HepG2 (cell line): ENCODE measurements at regions not wholly inside any gene's neighbourhood (a gene's known extent, or its start where the extent isn't known, plus 50 kb on each side); places are given as distances from the start of the nearest gene placed in this dataset.

ENCODE experiments used
- BRCA1 ChIP-seq: sonication (generic); formaldehyde crosslinking; IDR thresholded peaks from 2 replicates; pipeline ENCODE4 v1.4.0; 2020; ENCODE audit warnings: missing genetic modification reagents
- CEBPZ ChIP-seq: IDR thresholded peaks from 2 replicates; pipeline ENCODE4 v1.6.1; 2012; ENCODE audit warnings: low read length, improper control_type of control experiment
- DMTF1 ChIP-seq: sonication (generic); formaldehyde crosslinking; IDR thresholded peaks from 2 replicates; pipeline ENCODE4 v1.4.0; 2020; ENCODE audit warnings: mild to moderate bottlenecking, missing genetic modification reagents
- ESRRA ChIP-seq: sonication (generic); formaldehyde crosslinking; IDR thresholded peaks from 2 replicates; pipeline ENCODE4 v1.5.1; 2020; ENCODE audit warnings: mild to moderate bottlenecking, low read depth, missing genetic modification reagents
- HNF4A ChIP-seq: sonication (generic); formaldehyde crosslinking; IDR thresholded peaks from 2 replicates; pipeline ENCODE4 v1.4.0; 2020; ENCODE audit warnings: missing genetic modification reagents
- HOXA3 ChIP-seq: sonication (generic); formaldehyde crosslinking; IDR thresholded peaks from 2 replicates; pipeline ENCODE4 v1.5.0; 2020; ENCODE audit warnings: missing genetic modification reagents
- KDM5B ChIP-seq: sonication (generic); formaldehyde crosslinking; IDR thresholded peaks from 2 replicates; pipeline ENCODE4 v1.4.0; 2020; ENCODE audit warnings: missing genetic modification reagents, mild to moderate bottlenecking, borderline replicate concordance
- MBNL3 ChIP-seq: fragments of 250-450 bp; sonication (Bioruptor Pico); conservative IDR thresholded peaks from 2 replicates; pipeline ENCODE4 v1.8.0; 2022; ENCODE audit warnings: mild to moderate bottlenecking, inconsistent platforms
- MXD4 ChIP-seq: IDR thresholded peaks from 2 replicates; pipeline ENCODE4 v1.6.1; 2016; ENCODE audit warnings: mild to moderate bottlenecking, missing biosample characterization, missing genetic modification reagents
- NCOA2 ChIP-seq: sonication (generic); formaldehyde crosslinking; IDR thresholded peaks from 2 replicates; pipeline ENCODE4 v1.8.0; 2022; ENCODE audit warnings: inconsistent platforms
- POLR2G ChIP-seq: fragments of 200-400 bp; formaldehyde crosslinking; IDR thresholded peaks from 2 replicates; pipeline ENCODE4 v1.6.1; 2018; ENCODE audit warnings: mild to moderate bottlenecking, low read depth, low read length, moderate library complexity
- RFX3 ChIP-seq: IDR thresholded peaks from 2 replicates; pipeline ENCODE4 v1.6.1; 2016; ENCODE audit warnings: missing biosample characterization, missing genetic modification reagents
- SIX4 ChIP-seq: sonication (generic); formaldehyde crosslinking; IDR thresholded peaks from 2 replicates; pipeline ENCODE4 v1.4.0; 2020; ENCODE audit warnings: missing genetic modification reagents
- TFDP2 ChIP-seq: sonication (generic); formaldehyde crosslinking; IDR thresholded peaks from 2 replicates; pipeline ENCODE4 v1.4.0; 2020; ENCODE audit warnings: missing genetic modification reagents
- YY1 ChIP-seq: IDR thresholded peaks from 2 replicates; pipeline ENCODE4 v1.6.1; 2011; ENCODE audit warnings: low read length, low read depth, moderate library complexity, mild to moderate bottlenecking; ENCODE audit not compliant: insufficient read depth, insufficient replicate concordance
- ZBTB37 ChIP-seq: sonication (generic); formaldehyde crosslinking; IDR thresholded peaks from 2 replicates; pipeline ENCODE4 v1.4.0; 2020; ENCODE audit warnings: mild to moderate bottlenecking, missing genetic modification reagents
- ZMYM2 ChIP-seq: sonication (generic); formaldehyde crosslinking; IDR thresholded peaks from 2 replicates; pipeline ENCODE4 v1.8.0; 2022; ENCODE audit warnings: mild to moderate bottlenecking, missing genetic modification reagents
- ZNF331 ChIP-seq: sonication (generic); formaldehyde crosslinking; IDR thresholded peaks from 2 replicates; pipeline ENCODE4 v1.4.0; 2020; ENCODE audit warnings: missing genetic modification reagents
- ZNF34 ChIP-seq: sonication (generic); formaldehyde crosslinking; IDR thresholded peaks from 2 replicates; pipeline ENCODE4 v1.4.0; 2020; ENCODE audit warnings: mild to moderate bottlenecking, missing genetic modification reagents, borderline replicate concordance
- ZNF414 ChIP-seq: sonication (generic); formaldehyde crosslinking; IDR thresholded peaks from 2 replicates; pipeline ENCODE4 v1.5.0; 2020; ENCODE audit warnings: missing genetic modification reagents
- ZNF572 ChIP-seq: sonication (generic); formaldehyde crosslinking; IDR thresholded peaks from 2 replicates; pipeline ENCODE4 v1.5.1; 2020; ENCODE audit warnings: mild to moderate bottlenecking, missing genetic modification reagents
- ZNF839 ChIP-seq: sonication (generic); formaldehyde crosslinking; IDR thresholded peaks from 2 replicates; pipeline ENCODE4 v1.4.0; 2020; ENCODE audit warnings: missing genetic modification reagents, mild to moderate bottlenecking, borderline replicate concordance

- TF ChIP-seq MBNL3 (CRISPR knock-in tag), result no peak
- no peak for TF ChIP-seq POLR2G
- TF ChIP-seq ZNF34 (CRISPR knock-in tag), result no peak
- peak; percentile 69 for TF ChIP-seq ZMYM2
- no peak for TF ChIP-seq BRCA1
- no peak for TF ChIP-seq SIX4 (CRISPR knock-in tag)
- TF ChIP-seq ZNF572 (CRISPR knock-in tag), result 0 out of 2 replicates have a peak, but pooled peaks have one; percentile 17
- peak; percentile 75; the same call in 1 of the 2 replicates for TF ChIP-seq HOXA3
- TF ChIP-seq ZNF414 (CRISPR knock-in tag), result peak; percentile 42; the same call in 1 of the 2 replicates
- TF ChIP-seq CEBPZ, result no peak
- TF ChIP-seq TFDP2 (CRISPR knock-in tag), result peak; percentile 65; the same call in 1 of the 2 replicates
- TF ChIP-seq RFX3, result no peak
- 0 out of 2 replicates have a peak, but pooled peaks have one; percentile 77 for TF ChIP-seq ESRRA
- TF ChIP-seq ZBTB37, result no peak
- peak; percentile 26; the same call in 1 of the 2 replicates for TF ChIP-seq MXD4 (CRISPR knock-in tag)
- TF ChIP-seq KDM5B, result peak; percentile 74; the same call in 1 of the 2 replicates
- TF ChIP-seq DMTF1 (CRISPR knock-in tag), result no peak
- TF ChIP-seq HNF4A (CRISPR knock-in tag), result peak; percentile 85
- peak; percentile 65; the same call in 1 of the 2 replicates for TF ChIP-seq NCOA2 (CRISPR knock-in tag)
- TF ChIP-seq ZNF331, result peak; percentile 29; the same call in 1 of the 2 replicates
- TF ChIP-seq YY1, result peak; percentile 62
- TF ChIP-seq ZNF839 (CRISPR knock-in tag), result no peak
Measured at GRCh38 chr14:101706509-101707067, 54.9 kb upstream of the PPP2R5C start (continued).
